Upper lobe of left lung (tissue), 4 donors: ENCODE measurements at regions not wholly inside any gene's neighbourhood (a gene's known extent, or its start where the extent isn't known, plus 50 kb on each side); places are given as distances from the start of the nearest gene placed in this dataset.
"Not testable (repeated sequence)": the region's sequence is repeated elsewhere in the genome, so short reads cannot be mapped to it uniquely, and the experiment has no call there.

Experiments used
- CTCF ChIP-seq, 6 experiments: fragments of 450-650 bp in 4 of 6; fragments of 200-600 bp in 2 of 6; sonication (generic) in 2 of 6; IDR thresholded peaks; one replicate each; pipeline ENCODE4 v1.5.1; 2016 to 2019; ENCODE audit warnings: antibody characterized with exemption in 6 of 6
- EP300 ChIP-seq, 4 donors: sonication (generic); formaldehyde crosslinking; IDR thresholded peaks; one replicate each; pipeline ENCODE4 v1.5.1; 2017; ENCODE audit warnings: antibody characterized with exemption in 4 of 4, control low read depth in 2 of 4

- TF ChIP-seq CTCF, EP300 (IDR thresholded peaks at IDR 0.05): not testable (repeated sequence)
Observed at GRCh38 chr3:16077146-16077545, 97.3 kb upstream of the GALNT15 start.
